ENCODE measurements at regions not wholly inside any gene's neighbourhood (a gene's known extent, or its start where the extent isn't known, plus 50 kb on each side); places are given as distances from the start of the nearest gene placed in this dataset.

DNA sequence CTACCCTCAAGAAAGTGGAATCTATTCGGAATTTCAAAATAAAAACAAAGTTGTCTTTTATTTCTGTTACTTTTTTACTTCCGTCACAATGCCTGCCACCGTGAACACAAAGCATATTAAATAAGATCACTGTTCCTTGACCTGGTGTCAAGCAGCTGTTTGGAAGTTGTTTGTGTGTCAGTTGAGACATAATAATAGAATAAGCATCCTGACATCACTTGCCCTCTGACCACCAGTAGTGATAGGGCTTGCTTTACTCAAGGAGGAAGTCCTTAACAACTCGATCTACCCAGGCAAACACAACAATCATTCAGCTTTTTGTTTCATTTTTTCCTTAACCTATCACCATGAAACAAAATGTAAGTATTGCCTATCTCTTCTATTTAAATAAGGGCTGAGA is 454.4 kb upstream of the RASGRP1 start:
- CTCF ChIA-PET = no interaction called here
- Mint-ChIP-seq H3K27ac (ENCODE audit: unreplicated experiment) (no peak overlapping the region), H3K4me3 (ENCODE audit: unreplicated experiment) (no peak overlapping the region), H3K4me1 (ENCODE audit: low read depth, unreplicated experiment) (no peaks in the 10 kb centered on the region), H3K9me3 (ENCODE audit: unreplicated experiment) (peaks cover 12% of the 10 kb centered on the region), H3K36me3 (ENCODE audit: insufficient read depth, unreplicated experiment) (no peaks in the 10 kb centered on the region), H3K27me3 (ENCODE audit: insufficient read depth, unreplicated experiment) (no peaks in the 10 kb centered on the region)
- no peaks in the 10 kb centered on the region for H3K36me3 ChIP-seq (ENCODE audit: control insufficient read depth, insufficient read depth, low read length)
- H3K27me3 ChIP-seq (replicated peaks; ENCODE audit: control insufficient read depth, insufficient read depth, low read length) = no peaks in the 10 kb centered on the region
- H3K4me1 ChIP-seq = no peaks in the 10 kb centered on the region
- TF ChIP-seq, protein P1, sequence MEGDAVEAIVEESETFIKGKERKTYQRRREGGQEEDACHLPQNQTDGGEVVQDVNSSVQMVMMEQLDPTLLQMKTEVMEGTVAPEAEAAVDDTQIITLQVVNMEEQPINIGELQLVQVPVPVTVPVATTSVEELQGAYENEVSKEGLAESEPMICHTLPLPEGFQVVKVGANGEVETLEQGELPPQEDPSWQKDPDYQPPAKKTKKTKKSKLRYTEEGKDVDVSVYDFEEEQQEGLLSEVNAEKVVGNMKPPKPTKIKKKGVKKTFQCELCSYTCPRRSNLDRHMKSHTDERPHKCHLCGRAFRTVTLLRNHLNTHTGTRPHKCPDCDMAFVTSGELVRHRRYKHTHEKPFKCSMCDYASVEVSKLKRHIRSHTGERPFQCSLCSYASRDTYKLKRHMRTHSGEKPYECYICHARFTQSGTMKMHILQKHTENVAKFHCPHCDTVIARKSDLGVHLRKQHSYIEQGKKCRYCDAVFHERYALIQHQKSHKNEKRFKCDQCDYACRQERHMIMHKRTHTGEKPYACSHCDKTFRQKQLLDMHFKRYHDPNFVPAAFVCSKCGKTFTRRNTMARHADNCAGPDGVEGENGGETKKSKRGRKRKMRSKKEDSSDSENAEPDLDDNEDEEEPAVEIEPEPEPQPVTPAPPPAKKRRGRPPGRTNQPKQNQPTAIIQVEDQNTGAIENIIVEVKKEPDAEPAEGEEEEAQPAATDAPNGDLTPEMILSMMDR (IDR thresholded peaks at IDR 0.05; ENCODE audit: insufficient read depth in 1 of 2, low read depth in 1 of 2, low read length in 1 of 2, severe bottlenecking in 1 of 2, unreplicated experiment in 1 of 2) = no peak
- intact Hi-C loops (cut with micrococcal nuclease; ENCODE audit: unreplicated experiment) = no loop called here
- no peak overlapping the region for H3K4me3 ChIP-seq (ENCODE audit: low read depth, low read length)
- BruUV-seq (replicated peaks) = no TSS peak
- POLR2A ChIA-PET = no interaction called here
- peaks cover 15% of the 10 kb centered on the region for H3K9me3 ChIP-seq
- DNase-seq = no peak

DNA sequence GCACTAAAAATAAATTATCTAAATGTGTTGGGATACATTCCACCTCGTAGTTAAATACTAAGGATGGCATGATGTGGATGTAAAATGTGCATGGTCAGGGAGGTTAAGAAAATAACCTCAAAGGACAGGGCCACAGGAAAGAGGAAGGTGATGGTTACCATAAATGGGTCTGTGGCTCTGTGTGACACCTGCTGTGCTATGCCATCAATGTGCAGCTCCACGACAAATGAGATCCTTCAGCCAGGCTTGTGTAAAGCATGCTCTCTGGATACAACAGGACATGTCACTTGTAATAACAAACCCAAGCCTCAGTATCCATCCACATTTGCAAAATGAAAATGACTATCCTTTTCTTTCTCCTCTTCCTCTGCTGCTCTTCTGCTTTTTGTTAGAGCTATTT is 456.7 kb upstream of the RASGRP1 start:
- Mint-ChIP-seq H3K4me1 (ENCODE audit: low read depth, unreplicated experiment) (no peaks in the 10 kb centered on the region), H3K27me3 (ENCODE audit: insufficient read depth, unreplicated experiment) (no peaks in the 10 kb centered on the region), H3K36me3 (ENCODE audit: insufficient read depth, unreplicated experiment) (no peaks in the 10 kb centered on the region), H3K4me3 (ENCODE audit: unreplicated experiment) (no peak overlapping the region), H3K27ac (ENCODE audit: unreplicated experiment) (no peak overlapping the region), H3K9me3 (ENCODE audit: unreplicated experiment) (peaks cover 6% of the 10 kb centered on the region)
- no peak for DNase-seq
- H3K9me3 ChIP-seq = no peaks in the 10 kb centered on the region
- ChIA-PET CTCF (no interaction called here), POLR2A (no interaction called here)
- no peaks in the 10 kb centered on the region for H3K4me1 ChIP-seq
- no peak overlapping the region for H3K4me3 ChIP-seq (ENCODE audit: low read depth, low read length)
- no TSS peak for BruUV-seq (replicated peaks)
- TF ChIP-seq, protein P1 (IDR thresholded peaks at IDR 0.05; ENCODE audit: insufficient read depth in 1 of 2, low read depth in 1 of 2, low read length in 1 of 2, severe bottlenecking in 1 of 2, unreplicated experiment in 1 of 2) = no peak
- H3K27me3 ChIP-seq (replicated peaks; ENCODE audit: control insufficient read depth, insufficient read depth, low read length) = no peaks in the 10 kb centered on the region
- intact Hi-C loops (cut with micrococcal nuclease; ENCODE audit: unreplicated experiment) = no loop called here
- no peaks in the 10 kb centered on the region for H3K36me3 ChIP-seq (ENCODE audit: control insufficient read depth, insufficient read depth, low read length)

DNA sequence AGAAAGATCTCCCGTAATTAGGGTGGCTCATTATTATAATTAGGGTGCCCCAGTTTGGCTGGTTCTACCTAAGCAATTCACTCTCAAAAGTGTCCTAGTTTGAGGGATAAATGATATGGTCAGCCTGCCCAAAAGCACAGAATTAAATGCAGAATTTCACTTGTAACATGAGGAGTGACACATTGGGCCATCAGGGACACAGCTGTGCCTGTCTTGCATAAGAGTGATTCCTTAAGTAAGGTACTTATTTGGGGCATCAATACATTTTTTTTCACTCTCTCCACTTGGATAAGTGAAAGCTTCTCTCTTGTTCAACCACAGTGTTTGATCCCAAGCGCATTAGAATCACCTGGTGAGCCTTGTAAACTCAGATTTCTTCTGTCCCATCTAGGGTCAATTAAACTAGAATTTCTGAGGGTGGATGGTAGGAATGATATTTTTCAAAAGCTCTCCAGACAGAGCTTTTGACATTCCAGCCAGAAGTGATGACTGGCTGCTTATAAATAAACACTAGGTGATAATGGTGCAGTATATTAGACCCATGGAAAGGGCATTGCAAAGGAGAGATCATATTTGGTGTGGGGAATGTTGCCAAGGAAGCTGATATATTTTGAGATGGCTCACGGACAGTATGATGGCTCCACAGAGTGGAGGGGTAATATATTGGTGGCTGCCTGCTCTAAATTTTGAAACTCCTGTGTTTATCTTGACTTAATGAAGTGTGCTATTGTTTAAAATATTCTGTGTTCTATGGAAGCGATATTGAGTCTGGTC is 458.1 kb upstream of the RASGRP1 start:
- no peaks in the 10 kb centered on the region for H3K36me3 Mint-ChIP-seq (ENCODE audit: insufficient read depth, unreplicated experiment)
- intact Hi-C loops (cut with micrococcal nuclease; ENCODE audit: unreplicated experiment) = no loop called here
- no peaks in the 10 kb centered on the region for H3K4me1 Mint-ChIP-seq (ENCODE audit: low read depth, unreplicated experiment)
- H3K4me3 Mint-ChIP-seq (ENCODE audit: unreplicated experiment) = no peak overlapping the region
- ChIA-PET CTCF (no interaction called here), POLR2A (no interaction called here)
- H3K27ac Mint-ChIP-seq (ENCODE audit: unreplicated experiment) = no peak overlapping the region
- TF ChIP-seq, protein P1 (IDR thresholded peaks at IDR 0.05; ENCODE audit: insufficient read depth in 1 of 2, low read depth in 1 of 2, low read length in 1 of 2, severe bottlenecking in 1 of 2, unreplicated experiment in 1 of 2) = no peak
- no TSS peak for BruUV-seq (replicated peaks)
- H3K27me3 ChIP-seq (replicated peaks; ENCODE audit: control insufficient read depth, insufficient read depth, low read length) = no peaks in the 10 kb centered on the region
- H3K9me3 ChIP-seq = no peaks in the 10 kb centered on the region
- H3K36me3 ChIP-seq (ENCODE audit: control insufficient read depth, insufficient read depth, low read length) = no peaks in the 10 kb centered on the region
- no peaks in the 10 kb centered on the region for H3K27me3 Mint-ChIP-seq (ENCODE audit: insufficient read depth, unreplicated experiment)
- no peaks in the 10 kb centered on the region for H3K4me1 ChIP-seq
- H3K9me3 Mint-ChIP-seq (ENCODE audit: unreplicated experiment) = no peaks in the 10 kb centered on the region
- no peak overlapping the region for H3K4me3 ChIP-seq (ENCODE audit: low read depth, low read length)
- DNase-seq = no peak

Data from Caco-2 (cell line).